Keratinocyte (primary cell): ENCODE measurements at regions not wholly inside any gene's neighbourhood (a gene's known extent, or its start where the extent isn't known, plus 50 kb on each side); places are given as distances from the start of the nearest gene placed in this dataset.

ENCODE experiments used
- DNase-seq: peaks from one replicate; pipeline ENCODE4 v3.0.0-alpha.2; 2011; ENCODE audit warnings: low read depth, missing footprints, low spot score
- FAIRE-seq: peaks from 2 replicates; lab custom pipeline; 2011; peaks lifted over from hg19 to GRCh38; lab: Jason Lieb, UNC
- H2AFZ ChIP-seq: 2 replicates; pipeline ENCODE4 v1.6.0; 2012; ENCODE audit warnings: low read length, control low read depth, inconsistent platforms; ENCODE audit not compliant: control insufficient read depth
- H3K27ac ChIP-seq: 2 replicates; pipeline ENCODE4 v1.5.1; 2011; ENCODE audit warnings: low read length; ENCODE audit not compliant: control insufficient read depth, insufficient read depth
- H3K27me3 ChIP-seq: 3 replicates; pipeline ENCODE4 v1.6.0; 2011; ENCODE audit warnings: low read length; ENCODE audit not compliant: control insufficient read depth, insufficient read depth; ENCODE audit errors: extremely low read depth
- H3K36me3 ChIP-seq, 2 experiments: 2 replicates in 1 of 2; 3 replicates in 1 of 2; pipeline ENCODE4 v1.5.1; 2011; ENCODE audit warnings: low read length in 2 of 2, mild to moderate bottlenecking in 1 of 2; ENCODE audit not compliant: control insufficient read depth in 2 of 2, insufficient read depth in 2 of 2; ENCODE audit errors: extremely low read depth in 1 of 2
- H3K4me1 ChIP-seq: 3 replicates; pipeline ENCODE4 v1.5.1; 2011; ENCODE audit warnings: low read length; ENCODE audit not compliant: control insufficient read depth, insufficient read depth; ENCODE audit errors: extremely low read depth
- H3K4me2 ChIP-seq: 3 replicates; pipeline ENCODE4 v1.6.0; 2011; ENCODE audit warnings: low read depth, low read length; ENCODE audit not compliant: control insufficient read depth, insufficient read depth; ENCODE audit errors: extremely low read depth
- H3K4me3 ChIP-seq, 3 experiments: fragments of 200-600 bp in 1 of 3; sonication (generic) in 1 of 3; 2 replicates in 2 of 3; 3 replicates in 1 of 3; pipeline ENCODE4 v1.5.1; 2011 to 2016; ENCODE audit warnings: low read length in 3 of 3, mild to moderate bottlenecking in 3 of 3, control low read depth in 2 of 3, inconsistent platforms in 1 of 3, low read depth in 1 of 3, mixed read lengths in 1 of 3, mixed run types in 1 of 3, moderate library complexity in 1 of 3; ENCODE audit not compliant: control insufficient read depth in 2 of 3, insufficient read depth in 2 of 3; ENCODE audit errors: extremely low read depth in 1 of 3
- H3K79me2 ChIP-seq: 2 replicates; pipeline ENCODE4 v1.6.0; 2012; ENCODE audit warnings: low read length; ENCODE audit not compliant: control insufficient read depth, insufficient read depth
- H3K9ac ChIP-seq: 3 replicates; pipeline ENCODE4 v1.6.0; 2011; ENCODE audit warnings: low read length; ENCODE audit not compliant: control insufficient read depth, insufficient read depth; ENCODE audit errors: extremely low read depth
- H3K9me1 ChIP-seq: 3 replicates; pipeline ENCODE4 v1.6.0; 2011; ENCODE audit warnings: low read length; ENCODE audit not compliant: control insufficient read depth, insufficient read depth; ENCODE audit errors: extremely low read depth
- H3K9me3 ChIP-seq: 2 replicates; pipeline ENCODE4 v1.5.1; 2012; ENCODE audit warnings: low read depth, low read length; ENCODE audit not compliant: control insufficient read depth
- H4K20me1 ChIP-seq: 3 replicates; pipeline ENCODE4 v1.6.0; 2011; ENCODE audit warnings: low read length; ENCODE audit not compliant: control insufficient read depth, insufficient read depth; ENCODE audit errors: extremely low read depth
- CTCF ChIP-seq, 3 experiments: IDR thresholded peaks in 1 of 3; conservative IDR thresholded peaks in 1 of 3; optimal IDR thresholded peaks in 1 of 3; 2 replicates in 2 of 3; 3 replicates in 1 of 3; pipeline versions ENCODE3 to v1.5.1; 2011; ENCODE audit warnings: low read length in 3 of 3, mild to moderate bottlenecking in 3 of 3, moderate library complexity in 2 of 3, control low read depth in 1 of 3, inconsistent platforms in 1 of 3; ENCODE audit not compliant: insufficient read depth in 2 of 3; ENCODE audit errors: extremely low read depth in 1 of 3
- EZH2 ChIP-seq: IDR thresholded peaks from one replicate; pipeline ENCODE4 v1.6.1; 2012; ENCODE audit warnings: inconsistent platforms, mild to moderate bottlenecking, low read length, moderate library complexity
- dilution Hi-C: fragments of 300-500 bp; cut with MboI; formaldehyde crosslinking; loops from one replicate; pipeline ENCODE4 v1.7.0; 2020; ENCODE audit warnings: low sequenced_read_pairs; ENCODE audit not compliant: extremely low pct_ligation_motif_present

GRCh38 chr17:13837417-13837816 lies 231.9 kb upstream of the COX10 start:
- TF ChIP-seq EZH2 = no peak
- no peak for TF ChIP-seq CTCF (optimal IDR thresholded peaks at IDR 0.05 in 1 of 3, IDR thresholded peaks at IDR 0.05 in 1 of 3, conservative IDR thresholded peaks at IDR 0.05 in 1 of 3; ENCODE audit: extremely low read depth in 1 of 3, insufficient read depth in 2 of 3, low read length in 3 of 3)
- H2AFZ ChIP-seq = no peak overlapping the region
- no peaks in the 10 kb centered on the region for H3K79me2 ChIP-seq
- no peaks in the 10 kb centered on the region for H3K36me3 ChIP-seq
- H3K27ac ChIP-seq = no peak overlapping the region
- no peaks in the 10 kb centered on the region for H3K9me1 ChIP-seq
- no peaks in the 10 kb centered on the region for H3K9me3 ChIP-seq
- H4K20me1 ChIP-seq = no peaks in the 10 kb centered on the region
- DNase-seq (no peak), FAIRE-seq (no peak)
- H3K4me1 ChIP-seq = no peaks in the 10 kb centered on the region
- no peak overlapping the region for H3K4me2 ChIP-seq
- H3K4me3 ChIP-seq = no peak overlapping the region
- no peak overlapping the region for H3K9ac ChIP-seq
- H3K27me3 ChIP-seq = no peaks in the 10 kb centered on the region
- dilution Hi-C loops = no loop called here

- Histone ChIP-seq H3K4me3 (no peak overlapping the region), H3K9me1 (no peaks in the 10 kb centered on the region), H3K4me1 (no peaks in the 10 kb centered on the region), H3K9me3 (no peaks in the 10 kb centered on the region), H2AFZ (no peak overlapping the region), H3K27me3 (no peaks in the 10 kb centered on the region), H3K4me2 (no peak overlapping the region), H3K27ac (no peak overlapping the region), H3K9ac (no peak overlapping the region), H4K20me1 (no peaks in the 10 kb centered on the region), H3K79me2 (no peaks in the 10 kb centered on the region), H3K36me3 (no peaks in the 10 kb centered on the region)
- DNase-seq (no peak), FAIRE-seq (no peak)
- dilution Hi-C loops = no loop called here
- no peak for TF ChIP-seq CTCF (optimal IDR thresholded peaks at IDR 0.05 in 1 of 3, IDR thresholded peaks at IDR 0.05 in 1 of 3, conservative IDR thresholded peaks at IDR 0.05 in 1 of 3; ENCODE audit: extremely low read depth in 1 of 3, insufficient read depth in 2 of 3, low read length in 3 of 3)
- no peak for TF ChIP-seq EZH2
These were observed 229.1 kb upstream of the COX10 start for GRCh38 chr17:13840254-13840653.
